K562 (cell line): ENCODE measurements at regions not wholly inside any gene's neighbourhood (a gene's known extent, or its start where the extent isn't known, plus 50 kb on each side); places are given as distances from the start of the nearest gene placed in this dataset.

Experiments used
- BMI1 ChIP-seq: fragments of 150-350 bp; IDR thresholded peaks from 2 replicates; pipeline ENCODE4 v1.6.1; 2014; ENCODE audit warnings: low read length
- CBX1 ChIP-seq: sonication (generic); IDR thresholded peaks from 2 replicates; pipeline ENCODE4 v1.6.1; 2016; ENCODE audit warnings: antibody characterized with exemption, low read depth, mild to moderate bottlenecking
- EZH2 ChIP-seq: IDR thresholded peaks from 2 replicates; pipeline ENCODE4 v1.6.1; 2012; ENCODE audit warnings: low read depth, mild to moderate bottlenecking, inconsistent platforms, low read length, borderline replicate concordance
- FOXM1 ChIP-seq, 2 experiments: fragments of 450-650 bp in 1 of 2; sonication (generic) in 1 of 2; formaldehyde crosslinking in 1 of 2; IDR thresholded peaks; 2 replicates each; pipeline versions ENCODE4 v1.6.1 to v1.9.0; 2017 to 2022; ENCODE audit warnings: low read depth in 2 of 2, mild to moderate bottlenecking in 2 of 2, missing genetic modification reagents in 1 of 2, moderate library complexity in 1 of 2
- MTA3 ChIP-seq: fragments of 450-650 bp; formaldehyde crosslinking; IDR thresholded peaks from 2 replicates; pipeline ENCODE4 v1.6.1; 2017; ENCODE audit warnings: mild to moderate bottlenecking, borderline replicate concordance
- SREBF2 ChIP-seq: sonication (generic); formaldehyde crosslinking; IDR thresholded peaks from 2 replicates; pipeline ENCODE4 v1.4.0; 2020; ENCODE audit warnings: mild to moderate bottlenecking, missing genetic modification reagents
- YY1 ChIP-seq, 3 experiments: IDR thresholded peaks; 2 replicates each; pipeline ENCODE4 v1.6.1; 2011; ENCODE audit warnings: low read length in 2 of 3, mild to moderate bottlenecking in 2 of 3, moderate library complexity in 2 of 3, borderline replicate concordance in 1 of 3, control low read depth in 1 of 3, low read depth in 1 of 3; ENCODE audit not compliant: insufficient read depth in 3 of 3, insufficient replicate concordance in 2 of 3, control insufficient read depth in 1 of 3, insufficient read length in 1 of 3; ENCODE audit errors: extremely low read depth in 1 of 3
- ZNF140 ChIP-seq: fragments of 250-450 bp; sonication (Bioruptor Pico); IDR thresholded peaks from 2 replicates; pipeline ENCODE4 v1.8.0; 2021; ENCODE audit warnings: moderate library complexity, mild to moderate bottlenecking, inconsistent platforms
- TF ChIP-seq, protein P1 (sequence below): sonication (generic); formaldehyde crosslinking; IDR thresholded peaks from 2 replicates; pipeline ENCODE4 v1.8.1; 2023; ENCODE audit warnings: mild to moderate bottlenecking, missing genetic modification reagents
- TF ChIP-seq, protein P2 (sequence below), 3 experiments: IDR thresholded peaks in 2 of 3; conservative IDR thresholded peaks in 1 of 3; 2 replicates each; pipeline ENCODE4 v1.5.1; 2011 to 2012; ENCODE audit warnings: low read length in 3 of 3, mild to moderate bottlenecking in 3 of 3, control low read depth in 2 of 3, improper control_type of control experiment in 1 of 3, inconsistent platforms in 1 of 3, low read depth in 1 of 3, mixed read lengths in 1 of 3, moderate library complexity in 1 of 3; ENCODE audit not compliant: insufficient read depth in 2 of 3
- TF ChIP-seq, protein P3 (sequence below): IDR thresholded peaks from 2 replicates; pipeline ENCODE4 v1.6.1; 2016; ENCODE audit warnings: missing genetic modification characterization, missing compliant biosample characterization
- TF ChIP-seq, protein P4 (sequence below): fragments of 450-650 bp; conservative IDR thresholded peaks from 2 replicates; pipeline ENCODE4 v1.6.1; 2016; ENCODE audit warnings: missing genetic modification characterization, low read depth, mild to moderate bottlenecking, missing compliant biosample characterization, moderate library complexity

DNA sequence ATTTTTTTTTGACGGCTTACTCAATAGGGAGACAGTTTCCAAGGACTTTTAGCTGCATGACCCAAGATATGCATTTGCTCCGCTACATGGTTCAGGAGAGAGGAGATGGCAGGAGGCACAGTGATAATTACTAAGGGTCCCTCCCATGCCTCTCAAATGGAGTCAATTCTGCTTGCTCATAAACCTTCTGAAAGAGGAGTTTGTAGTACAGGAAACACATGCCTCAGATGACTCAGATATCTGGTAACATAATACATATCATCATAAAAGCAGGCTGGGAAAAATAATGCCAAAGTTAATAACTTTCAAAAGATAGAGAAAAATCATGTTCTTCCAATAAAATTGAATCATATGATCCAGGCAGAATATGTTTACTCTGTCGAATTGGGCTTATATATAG lies 97.6 kb upstream of the DEFB112 start:
- TF ChIP-seq ZNF140 (CRISPR knock-in tag), result no peak
- no peak for TF ChIP-seq FOXM1 (IDR thresholded peaks at IDR 0.05; ENCODE audit: low read depth)
- TF ChIP-seq FOXM1 (CRISPR knock-in tag; IDR thresholded peaks at IDR 0.05; ENCODE audit: low read depth), result no peak
- TF ChIP-seq, protein P1, sequence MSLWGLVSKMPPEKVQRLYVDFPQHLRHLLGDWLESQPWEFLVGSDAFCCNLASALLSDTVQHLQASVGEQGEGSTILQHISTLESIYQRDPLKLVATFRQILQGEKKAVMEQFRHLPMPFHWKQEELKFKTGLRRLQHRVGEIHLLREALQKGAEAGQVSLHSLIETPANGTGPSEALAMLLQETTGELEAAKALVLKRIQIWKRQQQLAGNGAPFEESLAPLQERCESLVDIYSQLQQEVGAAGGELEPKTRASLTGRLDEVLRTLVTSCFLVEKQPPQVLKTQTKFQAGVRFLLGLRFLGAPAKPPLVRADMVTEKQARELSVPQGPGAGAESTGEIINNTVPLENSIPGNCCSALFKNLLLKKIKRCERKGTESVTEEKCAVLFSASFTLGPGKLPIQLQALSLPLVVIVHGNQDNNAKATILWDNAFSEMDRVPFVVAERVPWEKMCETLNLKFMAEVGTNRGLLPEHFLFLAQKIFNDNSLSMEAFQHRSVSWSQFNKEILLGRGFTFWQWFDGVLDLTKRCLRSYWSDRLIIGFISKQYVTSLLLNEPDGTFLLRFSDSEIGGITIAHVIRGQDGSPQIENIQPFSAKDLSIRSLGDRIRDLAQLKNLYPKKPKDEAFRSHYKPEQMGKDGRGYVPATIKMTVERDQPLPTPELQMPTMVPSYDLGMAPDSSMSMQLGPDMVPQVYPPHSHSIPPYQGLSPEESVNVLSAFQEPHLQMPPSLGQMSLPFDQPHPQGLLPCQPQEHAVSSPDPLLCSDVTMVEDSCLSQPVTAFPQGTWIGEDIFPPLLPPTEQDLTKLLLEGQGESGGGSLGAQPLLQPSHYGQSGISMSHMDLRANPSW (CRISPR knock-in tag), result no peak
- TF ChIP-seq MTA3, result no peak
- TF ChIP-seq, protein P2, sequence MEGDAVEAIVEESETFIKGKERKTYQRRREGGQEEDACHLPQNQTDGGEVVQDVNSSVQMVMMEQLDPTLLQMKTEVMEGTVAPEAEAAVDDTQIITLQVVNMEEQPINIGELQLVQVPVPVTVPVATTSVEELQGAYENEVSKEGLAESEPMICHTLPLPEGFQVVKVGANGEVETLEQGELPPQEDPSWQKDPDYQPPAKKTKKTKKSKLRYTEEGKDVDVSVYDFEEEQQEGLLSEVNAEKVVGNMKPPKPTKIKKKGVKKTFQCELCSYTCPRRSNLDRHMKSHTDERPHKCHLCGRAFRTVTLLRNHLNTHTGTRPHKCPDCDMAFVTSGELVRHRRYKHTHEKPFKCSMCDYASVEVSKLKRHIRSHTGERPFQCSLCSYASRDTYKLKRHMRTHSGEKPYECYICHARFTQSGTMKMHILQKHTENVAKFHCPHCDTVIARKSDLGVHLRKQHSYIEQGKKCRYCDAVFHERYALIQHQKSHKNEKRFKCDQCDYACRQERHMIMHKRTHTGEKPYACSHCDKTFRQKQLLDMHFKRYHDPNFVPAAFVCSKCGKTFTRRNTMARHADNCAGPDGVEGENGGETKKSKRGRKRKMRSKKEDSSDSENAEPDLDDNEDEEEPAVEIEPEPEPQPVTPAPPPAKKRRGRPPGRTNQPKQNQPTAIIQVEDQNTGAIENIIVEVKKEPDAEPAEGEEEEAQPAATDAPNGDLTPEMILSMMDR (IDR thresholded peaks at IDR 0.05 in 2 of 3, conservative IDR thresholded peaks at IDR 0.05 in 1 of 3; ENCODE audit: insufficient read depth in 2 of 3, low read depth in 1 of 3, low read length in 3 of 3), result no peak
- TF ChIP-seq, protein P3, sequence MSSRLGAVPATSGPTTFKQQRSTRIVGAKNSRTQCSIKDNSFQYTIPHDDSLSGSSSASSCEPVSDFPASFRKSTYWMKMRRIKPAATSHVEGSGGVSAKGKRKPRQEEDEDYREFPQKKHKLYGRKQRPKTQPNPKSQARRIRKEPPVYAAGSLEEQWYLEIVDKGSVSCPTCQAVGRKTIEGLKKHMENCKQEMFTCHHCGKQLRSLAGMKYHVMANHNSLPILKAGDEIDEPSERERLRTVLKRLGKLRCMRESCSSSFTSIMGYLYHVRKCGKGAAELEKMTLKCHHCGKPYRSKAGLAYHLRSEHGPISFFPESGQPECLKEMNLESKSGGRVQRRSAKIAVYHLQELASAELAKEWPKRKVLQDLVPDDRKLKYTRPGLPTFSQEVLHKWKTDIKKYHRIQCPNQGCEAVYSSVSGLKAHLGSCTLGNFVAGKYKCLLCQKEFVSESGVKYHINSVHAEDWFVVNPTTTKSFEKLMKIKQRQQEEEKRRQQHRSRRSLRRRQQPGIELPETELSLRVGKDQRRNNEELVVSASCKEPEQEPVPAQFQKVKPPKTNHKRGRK (tag), result no peak
- no peak for TF ChIP-seq BMI1
- no peak for TF ChIP-seq YY1 (IDR thresholded peaks at IDR 0.05; ENCODE audit: borderline replicate concordance in 1 of 3, control insufficient read depth in 1 of 3, extremely low read depth in 1 of 3, insufficient read depth in 3 of 3, insufficient read length in 1 of 3, insufficient replicate concordance in 2 of 3, low read depth in 1 of 3, low read length in 2 of 3)
- TF ChIP-seq SREBF2 (CRISPR knock-in tag), result no peak
- TF ChIP-seq EZH2, result no peak
- no peak for TF ChIP-seq CBX1
- TF ChIP-seq, protein P4, sequence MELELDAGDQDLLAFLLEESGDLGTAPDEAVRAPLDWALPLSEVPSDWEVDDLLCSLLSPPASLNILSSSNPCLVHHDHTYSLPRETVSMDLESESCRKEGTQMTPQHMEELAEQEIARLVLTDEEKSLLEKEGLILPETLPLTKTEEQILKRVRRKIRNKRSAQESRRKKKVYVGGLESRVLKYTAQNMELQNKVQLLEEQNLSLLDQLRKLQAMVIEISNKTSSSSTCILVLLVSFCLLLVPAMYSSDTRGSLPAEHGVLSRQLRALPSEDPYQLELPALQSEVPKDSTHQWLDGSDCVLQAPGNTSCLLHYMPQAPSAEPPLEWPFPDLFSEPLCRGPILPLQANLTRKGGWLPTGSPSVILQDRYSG (tag), result no peak
